Activated naive CD4-positive, alpha-beta T cell treated with anti-CD3 and anti-CD28 coated beads, Interleukin-2, amount 50 U/mL, for 72 hours (primary cell): ENCODE measurements at regions not wholly inside any gene's neighbourhood (a gene's known extent, or its start where the extent isn't known, plus 50 kb on each side); places are given as distances from the start of the nearest gene placed in this dataset.
"Not testable (repeated sequence)": the region's sequence is repeated elsewhere in the genome, so short reads cannot be mapped to it uniquely, and the experiment has no call there.

Experiments
- ATAC-seq, 2 donors: fragments of 150-1000 bp; cut with Tn5 transposase; 2 replicates each; pipeline ENCODE4 v1.10.0; 2021; ENCODE audit warnings: mild to moderate bottlenecking in 2 of 2, moderate library complexity in 2 of 2
- DNase-seq, 2 donors: peaks; one replicate each; pipeline ENCODE4 v3.0.0; 2021 to 2022; ENCODE audit warnings: low spot score in 2 of 2
- H3K27ac Mint-ChIP-seq, 2 donors: one replicate each; pipeline ENCODE4 v1.8.0; 2022; ENCODE audit warnings: mild to moderate bottlenecking in 2 of 2, mixed read lengths in 2 of 2
- H3K36me3 Mint-ChIP-seq, 2 donors: one replicate each; pipeline ENCODE4 v1.8.0; 2022; ENCODE audit warnings: mixed read lengths in 2 of 2
- H3K9me3 Mint-ChIP-seq, 2 donors: one replicate each; pipeline ENCODE4 v1.8.0; 2022; ENCODE audit warnings: mixed read lengths in 2 of 2

- Mint-ChIP-seq H3K36me3 (peaks cover 0 to 7% of the 10 kb centered on the region in 2 donors), H3K9me3 (peaks cover 0 to 11% of the 10 kb centered on the region in 2 donors), H3K27ac (no peak overlapping the region)
- ATAC-seq (no peak), DNase-seq (no peak)
Observed at GRCh38 chr13:48797127-48797526, 143.4 kb downstream of the CYSLTR2 start.

- Mint-ChIP-seq H3K27ac (no peak overlapping the region), H3K36me3 (peaks cover 0 to 7% of the 10 kb centered on the region in 2 donors), H3K9me3 (peaks cover 0 to 11% of the 10 kb centered on the region in 2 donors)
- DNase-seq = no peak
- ATAC-seq = no peak
Observed at GRCh38 chr13:48797761-48798160, 144.0 kb downstream of the CYSLTR2 start.

DNA sequence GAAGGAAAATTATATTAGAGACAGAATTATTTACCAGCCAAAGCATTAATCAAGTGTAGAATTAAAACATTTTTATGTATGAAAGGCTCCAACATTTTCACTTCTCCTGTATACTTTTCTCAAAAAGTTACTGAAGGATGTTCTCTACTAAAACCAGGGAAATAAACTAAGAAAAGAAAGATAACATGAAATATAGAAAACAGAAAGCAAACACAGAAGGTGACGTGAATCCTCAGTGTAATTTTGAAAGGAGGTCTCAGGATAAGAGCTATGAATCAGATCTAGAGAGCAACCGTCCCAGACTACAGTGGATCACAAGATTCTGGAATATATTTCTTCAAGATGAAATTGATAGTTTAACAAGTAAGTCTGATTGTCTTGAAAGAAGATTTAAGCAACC, 144.5 kb downstream of the CYSLTR2 start:
- DNase-seq = no peak
- H3K9me3 Mint-ChIP-seq = peaks cover 0 to 12% of the 10 kb centered on the region in 2 donors
- H3K36me3 Mint-ChIP-seq = peaks cover 0 to 10% of the 10 kb centered on the region in 2 donors
- H3K27ac Mint-ChIP-seq = no peak overlapping the region
- ATAC-seq = no peak

GRCh38 chr13:48801255-48801654, 147.5 kb downstream of the CYSLTR2 start:
- no peak for ATAC-seq
- no peak for DNase-seq
- H3K9me3 Mint-ChIP-seq = peaks cover 0 to 22% of the 10 kb centered on the region in 2 donors
- H3K36me3 Mint-ChIP-seq = peaks cover 0 to 22% of the 10 kb centered on the region in 2 donors
- no peak overlapping the region for H3K27ac Mint-ChIP-seq

- peak overlapping the region in 1 of 2 donors; percentile 18 for H3K27ac Mint-ChIP-seq
- ATAC-seq (peak; percentile 90 to 94), DNase-seq (no peak)
- H3K9me3 Mint-ChIP-seq = peaks cover 8 to 24% of the 10 kb centered on the region in 2 donors
- peaks cover 0 to 24% of the 10 kb centered on the region in 2 donors for H3K36me3 Mint-ChIP-seq
Observed at GRCh38 chr13:48804821-48805601, 151.3 kb downstream of the CYSLTR2 start.

DNA sequence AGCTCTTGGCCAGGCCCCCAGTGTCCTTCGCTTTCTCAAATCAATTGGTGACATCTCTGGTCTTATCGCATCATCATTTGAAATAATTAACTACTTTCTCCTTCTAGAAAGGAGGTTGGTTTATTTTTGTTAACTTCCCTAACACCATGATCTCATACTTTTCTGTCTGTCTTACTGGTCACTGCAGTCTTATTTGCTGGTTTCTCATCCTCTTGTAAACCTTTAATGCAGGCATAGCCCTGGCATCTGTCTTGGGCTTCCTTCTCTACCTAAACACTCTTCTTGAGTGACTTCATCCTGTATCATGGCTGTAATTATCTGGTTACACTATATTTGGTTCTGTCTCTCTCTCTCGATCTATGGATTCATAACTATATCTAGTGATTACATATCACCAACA, 152.8 kb downstream of the CYSLTR2 start:
- no peak overlapping the region for H3K27ac Mint-ChIP-seq
- no peak for DNase-seq

GRCh38 chr13:48808683-48809082, 155.0 kb downstream of the CYSLTR2 start:
- H3K27ac Mint-ChIP-seq = no peak overlapping the region
- DNase-seq (no peak), ATAC-seq (no peak)
- H3K36me3 Mint-ChIP-seq = peaks cover 0 to 17% of the 10 kb centered on the region in 2 donors
- peaks cover 12 to 22% of the 10 kb centered on the region in 2 donors for H3K9me3 Mint-ChIP-seq

More for the DNA sequence above, 152.8 kb downstream of the CYSLTR2 start:
- Mint-ChIP-seq H3K36me3 (peaks cover 0 to 24% of the 10 kb centered on the region in 2 donors), H3K9me3 (peaks cover 8 to 25% of the 10 kb centered on the region in 2 donors)
- ATAC-seq = no peak

- no peak for DNase-seq
- Mint-ChIP-seq H3K27ac (no peak overlapping the region), H3K36me3 (peaks cover 0 to 11% of the 10 kb centered on the region in 2 donors), H3K9me3 (peaks cover 12 to 14% of the 10 kb centered on the region in 2 donors)
- ATAC-seq = no peak
Observed at GRCh38 chr13:48810013-48810412, 156.3 kb downstream of the CYSLTR2 start.

DNA sequence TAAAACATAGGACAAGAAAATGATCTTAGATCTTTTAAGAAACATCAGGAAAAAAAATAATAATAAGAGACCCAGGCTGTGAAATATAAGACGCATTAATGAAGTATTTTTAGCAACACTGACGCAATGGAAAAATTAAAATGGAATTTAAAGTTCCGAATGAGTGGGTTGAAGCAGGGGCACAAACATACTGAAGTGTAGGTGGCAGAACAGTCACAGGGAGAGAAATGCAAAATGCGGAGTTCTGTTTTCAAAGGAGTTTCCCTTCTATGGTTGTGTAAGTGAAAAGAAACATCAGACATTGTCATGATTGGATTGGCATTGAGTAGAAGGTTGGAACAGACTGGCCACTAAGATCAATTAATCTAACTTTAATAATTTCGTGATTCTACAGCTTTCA, 159.8 kb downstream of the CYSLTR2 start:
- peaks cover 4 to 8% of the 10 kb centered on the region in 2 donors for H3K9me3 Mint-ChIP-seq
- no peaks in the 10 kb centered on the region for H3K36me3 Mint-ChIP-seq
- DNase-seq = no peak
- no peak for ATAC-seq
- no peak overlapping the region for H3K27ac Mint-ChIP-seq

GRCh38 chr13:48816700-48817099, 159.0 kb upstream of the FNDC3A start:
- Mint-ChIP-seq H3K9me3 (peaks cover under 1 to 8% of the 10 kb centered on the region in 2 donors), H3K36me3 (no peaks in the 10 kb centered on the region), H3K27ac (peak overlapping the region in 1 of 2 donors; percentile 2)
- ATAC-seq (no peak), DNase-seq (no peak)

DNA sequence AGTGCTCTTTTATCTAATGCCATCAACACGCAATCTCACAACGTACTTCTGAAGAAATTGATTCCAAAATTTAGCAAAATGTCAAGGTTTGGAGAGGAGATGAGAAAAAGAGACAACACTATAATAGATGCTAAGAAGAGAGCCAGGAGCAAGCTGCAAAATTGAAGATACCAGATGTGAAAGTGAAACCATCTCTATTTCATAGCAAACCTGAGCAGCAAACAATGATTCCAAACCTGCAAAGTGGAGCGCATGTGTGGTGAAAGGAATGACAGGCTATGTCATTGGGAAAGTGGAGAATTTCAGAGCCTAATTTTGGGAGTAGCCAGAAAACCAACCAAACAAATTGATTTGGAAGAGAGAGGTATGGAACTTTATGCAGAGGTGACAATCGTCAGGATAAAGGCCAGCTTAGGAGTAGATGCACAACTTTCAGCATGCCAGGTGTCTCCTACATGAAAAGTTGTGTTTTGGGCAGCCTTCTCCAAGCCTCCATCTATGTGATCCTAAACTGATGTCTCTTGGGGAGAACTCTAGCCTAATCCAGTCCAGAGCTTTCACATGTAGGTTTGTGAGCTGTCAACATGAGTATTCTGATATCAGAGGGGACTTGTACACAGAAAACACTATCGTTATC, 158.4 kb upstream of the FNDC3A start:
- Mint-ChIP-seq H3K9me3 (peaks cover 0 to 7% of the 10 kb centered on the region in 2 donors), H3K27ac (peak overlapping the region in 1 of 2 donors; percentile 2), H3K36me3 (no peaks in the 10 kb centered on the region)
- ATAC-seq (peak in 1 of 2 donors; percentile 47), DNase-seq (no peak)

DNA sequence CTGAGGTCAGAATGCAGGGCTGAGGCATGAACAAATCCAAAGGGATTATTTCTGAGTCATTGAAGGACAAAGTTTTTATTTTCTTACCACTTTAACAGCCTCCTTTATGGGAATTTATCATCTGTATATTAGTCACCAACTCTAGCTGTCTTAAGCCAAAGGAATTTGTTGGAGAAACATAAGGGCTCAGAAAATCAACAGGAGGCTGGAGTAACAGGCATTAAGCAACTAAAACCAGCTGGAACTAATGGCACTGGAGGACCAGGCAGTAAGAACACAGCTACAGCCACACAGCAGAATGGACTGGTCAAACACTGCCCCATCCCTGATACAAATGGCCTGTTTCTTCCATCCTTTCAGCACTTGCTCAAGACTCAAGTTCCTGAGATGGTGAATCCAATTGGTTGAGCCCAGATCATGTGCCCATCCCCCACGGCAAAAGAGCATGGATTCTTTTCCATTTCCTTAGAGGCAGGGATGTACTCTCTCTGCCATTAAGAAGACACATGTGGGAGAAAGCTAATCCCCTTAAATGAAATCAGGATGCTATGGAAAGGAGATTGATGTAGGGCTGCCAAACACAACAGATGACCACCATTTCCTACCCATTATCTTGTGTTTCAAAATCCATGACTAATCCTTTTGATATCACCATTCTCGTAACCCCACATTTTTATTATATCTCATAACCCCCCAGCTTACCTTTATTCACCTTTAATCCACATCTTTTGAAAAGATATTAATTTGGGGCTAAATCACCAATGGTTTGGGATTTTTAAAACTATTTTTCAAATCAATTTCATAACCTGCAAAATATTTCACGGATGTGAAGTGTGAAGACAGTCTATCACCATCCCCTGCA, 157.0 kb upstream of the FNDC3A start:
- H3K36me3 Mint-ChIP-seq = no peaks in the 10 kb centered on the region
- H3K9me3 Mint-ChIP-seq = peaks cover 0 to 3% of the 10 kb centered on the region in 2 donors
- no peak overlapping the region for H3K27ac Mint-ChIP-seq
- no peak for DNase-seq
- ATAC-seq = no peak

- Mint-ChIP-seq H3K36me3 (no peaks in the 10 kb centered on the region), H3K9me3 (peaks cover 0 to 3% of the 10 kb centered on the region in 2 donors), H3K27ac (no peak overlapping the region)
- no peak for ATAC-seq
- no peak for DNase-seq
Observed at GRCh38 chr13:48819376-48819775, 156.3 kb upstream of the FNDC3A start.

- Mint-ChIP-seq H3K9me3 (peaks cover 0 to 3% of the 10 kb centered on the region in 2 donors), H3K27ac (no peak overlapping the region), H3K36me3 (no peaks in the 10 kb centered on the region)
- ATAC-seq (no peak), DNase-seq (no peak)
Observed at GRCh38 chr13:48819899-48820298, 155.8 kb upstream of the FNDC3A start.

GRCh38 chr13:48823526-48823925, 152.2 kb upstream of the FNDC3A start:
- Mint-ChIP-seq H3K36me3 (peaks cover 10 to 16% of the 10 kb centered on the region in 2 donors), H3K9me3 (peaks cover 7 to 11% of the 10 kb centered on the region in 2 donors)
- not testable (repeated sequence) for H3K27ac Mint-ChIP-seq, DNase-seq, ATAC-seq

DNA sequence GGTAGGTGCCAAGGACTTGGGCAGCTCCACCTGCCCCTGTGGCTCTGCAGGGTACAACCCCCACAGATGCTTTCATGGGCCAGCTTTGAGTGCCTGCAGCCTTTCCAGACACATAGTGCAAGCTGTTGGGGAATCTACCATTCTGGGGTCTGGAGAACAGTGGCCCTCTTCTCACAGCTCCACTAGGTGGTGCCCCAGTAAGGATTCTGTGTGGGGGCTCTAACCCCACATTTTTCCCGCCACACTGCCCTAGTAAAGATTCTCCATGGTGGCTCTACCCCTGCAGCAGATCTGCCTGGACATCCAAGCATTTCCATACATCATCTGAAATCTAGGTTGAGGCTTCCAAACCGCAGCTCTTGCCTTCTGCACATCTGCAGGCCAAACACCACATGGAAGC, 149.7 kb upstream of the FNDC3A start:
- no peak overlapping the region for H3K27ac Mint-ChIP-seq
- ATAC-seq (no peak), DNase-seq (no peak)
- peaks cover 10 to 16% of the 10 kb centered on the region in 2 donors for H3K36me3 Mint-ChIP-seq
- H3K9me3 Mint-ChIP-seq = peaks cover 7 to 11% of the 10 kb centered on the region in 2 donors
